HEK293T (cell line): ENCODE measurements at regions not wholly inside any gene's neighbourhood (a gene's known extent, or its start where the extent isn't known, plus 50 kb on each side); places are given as distances from the start of the nearest gene placed in this dataset.

Experiments
- BHLHE40 ChIP-seq: fragments of 450-650 bp; IDR thresholded peaks from 2 replicates; pipeline ENCODE4 v1.6.1; 2016; ENCODE audit warnings: mild to moderate bottlenecking, moderate library complexity, borderline replicate concordance
- CTBP1 ChIP-seq: fragments of 450-650 bp; IDR thresholded peaks from 2 replicates; pipeline ENCODE4 v1.6.1; 2016; ENCODE audit warnings: borderline replicate concordance
- ELF4 ChIP-seq: fragments of 450-650 bp; IDR thresholded peaks from 2 replicates; pipeline ENCODE4 v1.6.1; 2017; ENCODE audit warnings: antibody characterized with exemption
- FOXK2 ChIP-seq: fragments of 450-650 bp; IDR thresholded peaks from 2 replicates; pipeline ENCODE4 v1.6.1; 2016; ENCODE audit warnings: mild to moderate bottlenecking
- FOXM1 ChIP-seq: fragments of 450-650 bp; IDR thresholded peaks from 2 replicates; pipeline ENCODE4 v1.6.1; 2017; ENCODE audit warnings: mild to moderate bottlenecking, borderline replicate concordance
- HDGF ChIP-seq: fragments of 450-650 bp; IDR thresholded peaks from 2 replicates; pipeline ENCODE4 v1.6.1; 2017; ENCODE audit warnings: antibody characterized with exemption, borderline replicate concordance
- LEF1 ChIP-seq: fragments of 450-650 bp; IDR thresholded peaks from 2 replicates; pipeline ENCODE4 v1.6.1; 2017; ENCODE audit warnings: mild to moderate bottlenecking, borderline replicate concordance
- SP1 ChIP-seq: fragments of 450-650 bp; IDR thresholded peaks from 2 replicates; pipeline ENCODE4 v1.6.1; 2017
- SUZ12 ChIP-seq: fragments of 450-650 bp; IDR thresholded peaks from 2 replicates; pipeline ENCODE4 v1.6.1; 2016; ENCODE audit warnings: mild to moderate bottlenecking
- TARDBP ChIP-seq: fragments of 450-650 bp; IDR thresholded peaks from 2 replicates; pipeline ENCODE4 v1.6.1; 2016
- ZNF384 ChIP-seq: fragments of 450-650 bp; IDR thresholded peaks from 2 replicates; pipeline ENCODE4 v1.6.1; 2016
- TF ChIP-seq, protein P1 (sequence below): fragments of 450-650 bp; IDR thresholded peaks from 2 replicates; pipeline ENCODE4 v1.6.1; 2016

DNA sequence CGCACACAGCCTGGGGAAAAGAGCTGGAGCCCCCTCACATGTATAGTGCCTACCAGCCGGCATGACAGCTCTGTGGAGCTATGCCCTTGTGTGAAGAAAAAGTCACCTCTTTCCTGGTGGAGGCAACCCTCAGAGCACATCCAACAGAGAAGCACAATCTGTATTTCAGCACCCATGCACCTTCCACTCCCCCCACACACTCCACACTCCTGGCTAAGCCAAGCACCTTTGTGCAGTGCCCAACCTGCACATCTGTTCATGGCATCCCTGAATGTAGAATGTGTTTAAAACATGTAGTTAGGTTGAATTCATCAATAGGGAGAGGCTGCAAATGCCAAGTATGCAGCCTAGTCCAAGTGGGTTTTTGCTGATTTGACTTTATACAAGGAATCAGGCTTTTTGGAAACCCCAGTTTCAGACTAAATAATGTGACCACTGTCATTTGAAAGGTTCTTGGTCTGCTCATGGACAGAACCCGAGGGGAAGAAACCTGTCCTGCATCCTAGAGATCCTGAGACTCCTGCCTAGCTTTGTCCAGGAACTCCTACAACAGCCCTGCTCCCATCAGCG is 197.1 kb downstream of the TOMM20 start:
- TF ChIP-seq ZNF384 (no peak), ELF4 (no peak), FOXK2 (no peak), BHLHE40 (no peak), HDGF (no peak), FOXM1 (no peak), SP1 (no peak), LEF1 (no peak), TARDBP (no peak), CTBP1 (no peak), SUZ12 (no peak)
- TF ChIP-seq, protein P1, sequence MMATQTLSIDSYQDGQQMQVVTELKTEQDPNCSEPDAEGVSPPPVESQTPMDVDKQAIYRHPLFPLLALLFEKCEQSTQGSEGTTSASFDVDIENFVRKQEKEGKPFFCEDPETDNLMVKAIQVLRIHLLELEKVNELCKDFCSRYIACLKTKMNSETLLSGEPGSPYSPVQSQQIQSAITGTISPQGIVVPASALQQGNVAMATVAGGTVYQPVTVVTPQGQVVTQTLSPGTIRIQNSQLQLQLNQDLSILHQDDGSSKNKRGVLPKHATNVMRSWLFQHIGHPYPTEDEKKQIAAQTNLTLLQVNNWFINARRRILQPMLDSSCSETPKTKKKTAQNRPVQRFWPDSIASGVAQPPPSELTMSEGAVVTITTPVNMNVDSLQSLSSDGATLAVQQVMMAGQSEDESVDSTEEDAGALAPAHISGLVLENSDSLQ, result no peak
